ENCODE measurements at regions not wholly inside any gene's neighbourhood (a gene's known extent, or its start where the extent isn't known, plus 50 kb on each side); places are given as distances from the start of the nearest gene placed in this dataset.

GRCh38 chr10:6778992-6779701 lies 199.1 kb upstream of the PRKCQ start:
- TF ChIP-seq CTCF (conservative IDR thresholded peaks at IDR 0.05; ENCODE audit: low read depth, low read length): no peak
- TF ChIP-seq EZH2 (IDR thresholded peaks at IDR 0.05; ENCODE audit: low read length, unreplicated experiment): no peak
- no peak for TF ChIP-seq EZH2phosphoT487 (IDR thresholded peaks at IDR 0.05; ENCODE audit: borderline replicate concordance, low read length)
